HepG2 (cell line): ENCODE measurements at regions not wholly inside any gene's neighbourhood (a gene's known extent, or its start where the extent isn't known, plus 50 kb on each side); places are given as distances from the start of the nearest gene placed in this dataset.

Source experiments
- DMAP1 ChIP-seq: IDR thresholded peaks from 2 replicates; pipeline ENCODE4 v1.6.1; 2016
- KLF11 ChIP-seq: IDR thresholded peaks from 2 replicates; pipeline ENCODE4 v1.6.1; 2016; ENCODE audit warnings: missing compliant biosample characterization
- KLF13 ChIP-seq: sonication (generic); formaldehyde crosslinking; IDR thresholded peaks from 2 replicates; pipeline ENCODE4 v1.4.0; 2020; ENCODE audit warnings: mild to moderate bottlenecking, missing genetic modification reagents
- KLF9 ChIP-seq: IDR thresholded peaks from 2 replicates; pipeline ENCODE4 v1.6.1; 2016; ENCODE audit warnings: low read depth
- NFATC3 ChIP-seq: sonication (generic); formaldehyde crosslinking; IDR thresholded peaks from 2 replicates; pipeline ENCODE4 v1.5.1; 2020; ENCODE audit warnings: mild to moderate bottlenecking, missing genetic modification reagents
- PHF20 ChIP-seq: sonication (generic); formaldehyde crosslinking; IDR thresholded peaks from 2 replicates; pipeline ENCODE4 v1.5.0; 2020; ENCODE audit warnings: mild to moderate bottlenecking, missing genetic modification reagents
- RBM39 ChIP-seq: fragments of 200-400 bp; formaldehyde crosslinking; IDR thresholded peaks from one replicate; pipeline ENCODE4 v1.6.1; 2018; ENCODE audit warnings: antibody characterized with exemption, mild to moderate bottlenecking, low read depth, low read length; ENCODE audit not compliant: poor library complexity, severe bottlenecking
- THAP8 ChIP-seq: sonication (generic); formaldehyde crosslinking; IDR thresholded peaks from 2 replicates; pipeline ENCODE4 v1.5.1; 2020; ENCODE audit warnings: missing genetic modification reagents, mild to moderate bottlenecking, borderline replicate concordance
- ZFP90 ChIP-seq: sonication (generic); formaldehyde crosslinking; IDR thresholded peaks from 2 replicates; pipeline ENCODE4 v1.8.0; 2022; ENCODE audit warnings: missing genetic modification reagents, mild to moderate bottlenecking, inconsistent platforms, borderline replicate concordance
- ZNF292 ChIP-seq: sonication (generic); formaldehyde crosslinking; IDR thresholded peaks from 2 replicates; pipeline ENCODE4 v1.8.1; 2022; ENCODE audit warnings: mild to moderate bottlenecking, low read depth, missing genetic modification reagents, borderline replicate concordance
- ZNF335 ChIP-seq: sonication (generic); formaldehyde crosslinking; IDR thresholded peaks from 2 replicates; pipeline ENCODE4 v1.4.0; 2020; ENCODE audit warnings: missing genetic modification reagents
- TF ChIP-seq, protein P1 (sequence below): sonication (generic); formaldehyde crosslinking; IDR thresholded peaks from 2 replicates; pipeline ENCODE4 v1.4.0; 2020; ENCODE audit warnings: missing genetic modification reagents
- TF ChIP-seq, protein P2 (sequence below): sonication (generic); formaldehyde crosslinking; IDR thresholded peaks from 2 replicates; pipeline ENCODE4 v1.5.0; 2020; ENCODE audit warnings: mild to moderate bottlenecking, missing genetic modification reagents
- TF ChIP-seq, protein P3 (sequence below): sonication (generic); formaldehyde crosslinking; IDR thresholded peaks from 2 replicates; pipeline ENCODE4 v1.5.1; 2020; ENCODE audit warnings: mild to moderate bottlenecking, missing genetic modification reagents, borderline replicate concordance

DNA sequence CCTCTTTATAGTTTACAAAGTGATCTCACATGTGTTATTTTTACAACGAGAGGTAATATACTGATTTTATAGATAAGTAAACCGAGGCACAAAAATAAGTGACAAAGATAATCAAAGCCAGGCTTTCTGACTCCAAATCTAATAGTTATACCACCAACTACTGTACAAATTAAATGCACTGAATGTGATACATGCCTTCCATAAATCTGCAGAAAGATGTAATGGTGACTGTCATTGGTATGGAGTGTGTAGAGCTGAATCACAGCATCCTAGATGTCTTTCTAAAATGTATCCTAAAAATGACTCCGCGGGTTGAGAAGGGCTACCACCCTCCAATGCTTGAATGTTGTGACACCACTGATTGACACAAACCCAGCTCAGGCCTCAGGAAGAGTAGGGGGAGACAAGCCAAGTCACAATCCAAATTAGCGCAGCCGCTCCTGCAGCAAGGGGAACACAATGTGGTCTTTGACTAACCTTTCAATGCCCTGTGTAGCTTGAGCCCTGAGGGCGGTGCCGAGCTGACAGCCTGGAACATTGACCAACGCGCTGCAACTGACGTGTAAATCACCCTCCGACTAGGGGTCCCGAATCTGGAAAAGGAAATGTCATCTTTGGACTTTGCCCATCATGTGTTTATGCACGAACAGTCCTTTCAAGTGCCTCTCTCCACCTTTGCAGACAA, 136.8 kb downstream of the OLIG3 start (continued):
- TF ChIP-seq PHF20, result peak; percentile 36; the same call in 1 of the 2 replicates
- TF ChIP-seq THAP8 (CRISPR knock-in tag), result no peak
- peak; percentile 52; the same call in 1 of the 2 replicates for TF ChIP-seq KLF11 (CRISPR knock-in tag)
- peak; percentile 99 for TF ChIP-seq ZNF292 (CRISPR knock-in tag)
- TF ChIP-seq RBM39, result no peak
- TF ChIP-seq ZNF335 (CRISPR knock-in tag), result peak; percentile 83
- no peak for TF ChIP-seq KLF13 (CRISPR knock-in tag)
- TF ChIP-seq ZFP90 (CRISPR knock-in tag), result 0 out of 2 replicates have a peak, but pooled peaks have one; percentile 12
- TF ChIP-seq KLF9 (CRISPR knock-in tag), result no peak
- TF ChIP-seq, protein P1, sequence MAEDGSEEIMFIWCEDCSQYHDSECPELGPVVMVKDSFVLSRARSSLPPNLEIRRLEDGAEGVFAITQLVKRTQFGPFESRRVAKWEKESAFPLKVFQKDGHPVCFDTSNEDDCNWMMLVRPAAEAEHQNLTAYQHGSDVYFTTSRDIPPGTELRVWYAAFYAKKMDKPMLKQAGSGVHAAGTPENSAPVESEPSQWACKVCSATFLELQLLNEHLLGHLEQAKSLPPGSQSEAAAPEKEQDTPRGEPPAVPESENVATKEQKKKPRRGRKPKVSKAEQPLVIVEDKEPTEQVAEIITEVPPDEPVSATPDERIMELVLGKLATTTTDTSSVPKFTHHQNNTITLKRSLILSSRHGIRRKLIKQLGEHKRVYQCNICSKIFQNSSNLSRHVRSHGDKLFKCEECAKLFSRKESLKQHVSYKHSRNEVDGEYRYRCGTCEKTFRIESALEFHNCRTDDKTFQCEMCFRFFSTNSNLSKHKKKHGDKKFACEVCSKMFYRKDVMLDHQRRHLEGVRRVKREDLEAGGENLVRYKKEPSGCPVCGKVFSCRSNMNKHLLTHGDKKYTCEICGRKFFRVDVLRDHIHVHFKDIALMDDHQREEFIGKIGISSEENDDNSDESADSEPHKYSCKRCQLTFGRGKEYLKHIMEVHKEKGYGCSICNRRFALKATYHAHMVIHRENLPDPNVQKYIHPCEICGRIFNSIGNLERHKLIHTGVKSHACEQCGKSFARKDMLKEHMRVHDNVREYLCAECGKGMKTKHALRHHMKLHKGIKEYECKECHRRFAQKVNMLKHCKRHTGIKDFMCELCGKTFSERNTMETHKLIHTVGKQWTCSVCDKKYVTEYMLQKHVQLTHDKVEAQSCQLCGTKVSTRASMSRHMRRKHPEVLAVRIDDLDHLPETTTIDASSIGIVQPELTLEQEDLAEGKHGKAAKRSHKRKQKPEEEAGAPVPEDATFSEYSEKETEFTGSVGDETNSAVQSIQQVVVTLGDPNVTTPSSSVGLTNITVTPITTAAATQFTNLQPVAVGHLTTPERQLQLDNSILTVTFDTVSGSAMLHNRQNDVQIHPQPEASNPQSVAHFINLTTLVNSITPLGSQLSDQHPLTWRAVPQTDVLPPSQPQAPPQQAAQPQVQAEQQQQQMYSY (CRISPR knock-in tag), result no peak
- TF ChIP-seq, protein P2, sequence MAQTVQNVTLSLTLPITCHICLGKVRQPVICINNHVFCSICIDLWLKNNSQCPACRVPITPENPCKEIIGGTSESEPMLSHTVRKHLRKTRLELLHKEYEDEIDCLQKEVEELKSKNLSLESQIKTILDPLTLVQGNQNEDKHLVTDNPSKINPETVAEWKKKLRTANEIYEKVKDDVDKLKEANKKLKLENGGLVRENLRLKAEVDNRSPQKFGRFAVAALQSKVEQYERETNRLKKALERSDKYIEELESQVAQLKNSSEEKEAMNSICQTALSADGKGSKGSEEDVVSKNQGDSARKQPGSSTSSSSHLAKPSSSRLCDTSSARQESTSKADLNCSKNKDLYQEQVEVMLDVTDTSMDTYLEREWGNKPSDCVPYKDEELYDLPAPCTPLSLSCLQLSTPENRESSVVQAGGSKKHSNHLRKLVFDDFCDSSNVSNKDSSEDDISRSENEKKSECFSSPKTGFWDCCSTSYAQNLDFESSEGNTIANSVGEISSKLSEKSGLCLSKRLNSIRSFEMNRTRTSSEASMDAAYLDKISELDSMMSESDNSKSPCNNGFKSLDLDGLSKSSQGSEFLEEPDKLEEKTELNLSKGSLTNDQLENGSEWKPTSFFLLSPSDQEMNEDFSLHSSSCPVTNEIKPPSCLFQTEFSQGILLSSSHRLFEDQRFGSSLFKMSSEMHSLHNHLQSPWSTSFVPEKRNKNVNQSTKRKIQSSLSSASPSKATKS (CRISPR knock-in tag), result no peak
- TF ChIP-seq DMAP1, result peak; percentile 88
- TF ChIP-seq NFATC3 (CRISPR knock-in tag), result no peak; the same call in 1 of the 2 replicates
- TF ChIP-seq, protein P3, sequence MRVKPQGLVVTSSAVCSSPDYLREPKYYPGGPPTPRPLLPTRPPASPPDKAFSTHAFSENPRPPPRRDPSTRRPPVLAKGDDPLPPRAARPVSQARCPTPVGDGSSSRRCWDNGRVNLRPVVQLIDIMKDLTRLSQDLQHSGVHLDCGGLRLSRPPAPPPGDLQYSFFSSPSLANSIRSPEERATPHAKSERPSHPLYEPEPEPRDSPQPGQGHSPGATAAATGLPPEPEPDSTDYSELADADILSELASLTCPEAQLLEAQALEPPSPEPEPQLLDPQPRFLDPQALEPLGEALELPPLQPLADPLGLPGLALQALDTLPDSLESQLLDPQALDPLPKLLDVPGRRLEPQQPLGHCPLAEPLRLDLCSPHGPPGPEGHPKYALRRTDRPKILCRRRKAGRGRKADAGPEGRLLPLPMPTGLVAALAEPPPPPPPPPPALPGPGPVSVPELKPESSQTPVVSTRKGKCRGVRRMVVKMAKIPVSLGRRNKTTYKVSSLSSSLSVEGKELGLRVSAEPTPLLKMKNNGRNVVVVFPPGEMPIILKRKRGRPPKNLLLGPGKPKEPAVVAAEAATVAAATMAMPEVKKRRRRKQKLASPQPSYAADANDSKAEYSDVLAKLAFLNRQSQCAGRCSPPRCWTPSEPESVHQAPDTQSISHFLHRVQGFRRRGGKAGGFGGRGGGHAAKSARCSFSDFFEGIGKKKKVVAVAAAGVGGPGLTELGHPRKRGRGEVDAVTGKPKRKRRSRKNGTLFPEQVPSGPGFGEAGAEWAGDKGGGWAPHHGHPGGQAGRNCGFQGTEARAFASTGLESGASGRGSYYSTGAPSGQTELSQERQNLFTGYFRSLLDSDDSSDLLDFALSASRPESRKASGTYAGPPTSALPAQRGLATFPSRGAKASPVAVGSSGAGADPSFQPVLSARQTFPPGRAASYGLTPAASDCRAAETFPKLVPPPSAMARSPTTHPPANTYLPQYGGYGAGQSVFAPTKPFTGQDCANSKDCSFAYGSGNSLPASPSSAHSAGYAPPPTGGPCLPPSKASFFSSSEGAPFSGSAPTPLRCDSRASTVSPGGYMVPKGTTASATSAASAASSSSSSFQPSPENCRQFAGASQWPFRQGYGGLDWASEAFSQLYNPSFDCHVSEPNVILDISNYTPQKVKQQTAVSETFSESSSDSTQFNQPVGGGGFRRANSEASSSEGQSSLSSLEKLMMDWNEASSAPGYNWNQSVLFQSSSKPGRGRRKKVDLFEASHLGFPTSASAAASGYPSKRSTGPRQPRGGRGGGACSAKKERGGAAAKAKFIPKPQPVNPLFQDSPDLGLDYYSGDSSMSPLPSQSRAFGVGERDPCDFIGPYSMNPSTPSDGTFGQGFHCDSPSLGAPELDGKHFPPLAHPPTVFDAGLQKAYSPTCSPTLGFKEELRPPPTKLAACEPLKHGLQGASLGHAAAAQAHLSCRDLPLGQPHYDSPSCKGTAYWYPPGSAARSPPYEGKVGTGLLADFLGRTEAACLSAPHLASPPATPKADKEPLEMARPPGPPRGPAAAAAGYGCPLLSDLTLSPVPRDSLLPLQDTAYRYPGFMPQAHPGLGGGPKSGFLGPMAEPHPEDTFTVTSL (CRISPR knock-in tag), result peak; percentile 93
